SK-N-SH treated with all-trans-retinoic acid at 6 μM for 48 hours (cell line): ENCODE measurements at regions not wholly inside any gene's neighbourhood (a gene's known extent, or its start where the extent isn't known, plus 50 kb on each side); places are given as distances from the start of the nearest gene placed in this dataset.

Experiments used
- ATAC-seq: fragments of 200-7000 bp; cut with Tn5 transposase; 3 replicates; pipeline ENCODE4 v1.9.1; 2020; ENCODE audit warnings: mild to moderate bottlenecking, moderate library complexity
- ARNTL ChIP-seq: fragments of 450-650 bp; formaldehyde crosslinking; IDR thresholded peaks from 2 replicates; pipeline ENCODE4 v1.5.0; 2020; ENCODE audit warnings: low read depth, mild to moderate bottlenecking, moderate library complexity, borderline replicate concordance
- BACH2 ChIP-seq: fragments of 250-450 bp; sonication (Bioruptor Pico); IDR thresholded peaks from 2 replicates; pipeline ENCODE4 v1.9.0; 2021; ENCODE audit warnings: mild to moderate bottlenecking, borderline replicate concordance
- CSDC2 ChIP-seq: fragments of 250-450 bp; sonication (Bioruptor Pico); IDR thresholded peaks from 2 replicates; pipeline ENCODE4 v1.5.0; 2020; ENCODE audit warnings: mild to moderate bottlenecking, moderate library complexity
- ESRRG ChIP-seq: fragments of 250-450 bp; sonication (Bioruptor Pico); IDR thresholded peaks from 2 replicates; pipeline ENCODE4 v1.6.1; 2021; ENCODE audit warnings: mild to moderate bottlenecking
- ISL1 ChIP-seq: fragments of 250-450 bp; sonication (Bioruptor Pico); IDR thresholded peaks from 2 replicates; pipeline ENCODE4 v2.1.2; 2022; ENCODE audit warnings: mild to moderate bottlenecking, moderate library complexity
- OSR1 ChIP-seq: fragments of 250-450 bp; sonication (Bioruptor Pico); IDR thresholded peaks from 2 replicates; pipeline ENCODE4 v1.8.0; 2022; ENCODE audit warnings: moderate library complexity, mild to moderate bottlenecking, inconsistent platforms
- PPARA ChIP-seq: fragments of 250-450 bp; sonication (Bioruptor Pico); IDR thresholded peaks from 2 replicates; pipeline ENCODE4 v1.5.0; 2020; ENCODE audit warnings: mild to moderate bottlenecking, borderline replicate concordance
- RARB ChIP-seq: fragments of 250-450 bp; sonication (Bioruptor Pico); IDR thresholded peaks from 2 replicates; pipeline ENCODE4 v1.8.0; 2021; ENCODE audit warnings: mild to moderate bottlenecking, moderate library complexity
- SNAI2 ChIP-seq: fragments of 250-450 bp; sonication (Bioruptor Pico); IDR thresholded peaks from 2 replicates; pipeline ENCODE4 v1.5.0; 2020; ENCODE audit warnings: mild to moderate bottlenecking, moderate library complexity
- TCF4 ChIP-seq: fragments of 250-450 bp; sonication (Bioruptor Pico); IDR thresholded peaks from 2 replicates; pipeline ENCODE4 v1.8.0; 2021; ENCODE audit warnings: mild to moderate bottlenecking, moderate library complexity, borderline replicate concordance
- ZC3H10 ChIP-seq: fragments of 250-450 bp; sonication (Bioruptor Pico); IDR thresholded peaks from 2 replicates; pipeline ENCODE4 v1.5.1; 2021; ENCODE audit warnings: mild to moderate bottlenecking, moderate library complexity
- ZFP3 ChIP-seq: fragments of 250-450 bp; sonication (Bioruptor Pico); IDR thresholded peaks from 2 replicates; pipeline ENCODE4 v1.5.0; 2020; ENCODE audit warnings: mild to moderate bottlenecking, moderate library complexity
- ZFP30 ChIP-seq: fragments of 450-650 bp; formaldehyde crosslinking; IDR thresholded peaks from 2 replicates; pipeline ENCODE4 v1.5.0; 2022; ENCODE audit warnings: mild to moderate bottlenecking, moderate library complexity
- ZNF565 ChIP-seq: fragments of 450-650 bp; formaldehyde crosslinking; conservative IDR thresholded peaks from 2 replicates; pipeline ENCODE4 v1.5.0; 2020; ENCODE audit warnings: low read depth, mild to moderate bottlenecking, moderate library complexity
- ZNF70 ChIP-seq: fragments of 450-650 bp; formaldehyde crosslinking; IDR thresholded peaks from 2 replicates; pipeline ENCODE4 v1.5.0; 2020; ENCODE audit warnings: mild to moderate bottlenecking, moderate library complexity
- ZNF8 ChIP-seq: fragments of 450-650 bp; formaldehyde crosslinking; IDR thresholded peaks from 2 replicates; pipeline ENCODE4 v1.5.0; 2020; ENCODE audit warnings: mild to moderate bottlenecking, moderate library complexity
- TF ChIP-seq, protein P1 (sequence below): fragments of 250-450 bp; sonication (Bioruptor Pico); IDR thresholded peaks from 2 replicates; pipeline ENCODE4 v1.8.0; 2020; ENCODE audit warnings: mild to moderate bottlenecking, moderate library complexity, borderline replicate concordance
- TF ChIP-seq, protein P2 (sequence below): fragments of 250-450 bp; sonication (Bioruptor Pico); IDR thresholded peaks from 2 replicates; pipeline ENCODE4 v1.5.1; 2020; ENCODE audit warnings: low read depth, mild to moderate bottlenecking, moderate library complexity
- TF ChIP-seq, protein P3 (sequence below): fragments of 250-450 bp; sonication (Bioruptor Pico); IDR thresholded peaks from 2 replicates; pipeline ENCODE4 v1.8.0; 2021; ENCODE audit warnings: low read depth, mild to moderate bottlenecking, moderate library complexity, borderline replicate concordance

DNA sequence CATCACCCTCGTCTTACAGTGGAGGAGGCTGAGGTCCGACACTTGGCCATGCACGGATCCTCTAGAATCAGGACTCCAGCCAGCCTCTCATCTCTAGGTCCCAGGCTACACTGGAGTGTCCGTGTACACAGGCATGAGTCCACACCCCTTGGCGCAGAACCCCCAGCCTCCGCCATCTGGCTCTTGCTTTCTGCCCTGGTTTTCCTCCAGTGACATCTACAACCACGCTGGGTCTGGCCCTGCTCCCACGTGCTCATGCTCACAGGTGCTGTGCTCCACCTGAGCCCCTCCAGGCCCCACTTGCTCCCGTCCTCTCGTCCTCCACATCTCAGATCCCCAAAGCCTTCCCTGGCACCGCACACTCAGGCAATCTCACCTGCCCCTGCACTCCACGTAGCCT is 260.8 kb downstream of the ENGASE start:
- ATAC-seq: no peak
- no peak for TF ChIP-seq OSR1 (CRISPR knock-in tag)
- TF ChIP-seq ESRRG: no peak
- no peak for TF ChIP-seq ISL1 (CRISPR knock-in tag)
- TF ChIP-seq, protein P1, sequence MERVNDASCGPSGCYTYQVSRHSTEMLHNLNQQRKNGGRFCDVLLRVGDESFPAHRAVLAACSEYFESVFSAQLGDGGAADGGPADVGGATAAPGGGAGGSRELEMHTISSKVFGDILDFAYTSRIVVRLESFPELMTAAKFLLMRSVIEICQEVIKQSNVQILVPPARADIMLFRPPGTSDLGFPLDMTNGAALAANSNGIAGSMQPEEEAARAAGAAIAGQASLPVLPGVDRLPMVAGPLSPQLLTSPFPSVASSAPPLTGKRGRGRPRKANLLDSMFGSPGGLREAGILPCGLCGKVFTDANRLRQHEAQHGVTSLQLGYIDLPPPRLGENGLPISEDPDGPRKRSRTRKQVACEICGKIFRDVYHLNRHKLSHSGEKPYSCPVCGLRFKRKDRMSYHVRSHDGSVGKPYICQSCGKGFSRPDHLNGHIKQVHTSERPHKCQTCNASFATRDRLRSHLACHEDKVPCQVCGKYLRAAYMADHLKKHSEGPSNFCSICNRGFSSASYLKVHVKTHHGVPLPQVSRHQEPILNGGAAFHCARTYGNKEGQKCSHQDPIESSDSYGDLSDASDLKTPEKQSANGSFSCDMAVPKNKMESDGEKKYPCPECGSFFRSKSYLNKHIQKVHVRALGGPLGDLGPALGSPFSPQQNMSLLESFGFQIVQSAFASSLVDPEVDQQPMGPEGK (CRISPR knock-in tag): no peak
- no peak for TF ChIP-seq ZNF8 (CRISPR knock-in tag)
- TF ChIP-seq, protein P2, sequence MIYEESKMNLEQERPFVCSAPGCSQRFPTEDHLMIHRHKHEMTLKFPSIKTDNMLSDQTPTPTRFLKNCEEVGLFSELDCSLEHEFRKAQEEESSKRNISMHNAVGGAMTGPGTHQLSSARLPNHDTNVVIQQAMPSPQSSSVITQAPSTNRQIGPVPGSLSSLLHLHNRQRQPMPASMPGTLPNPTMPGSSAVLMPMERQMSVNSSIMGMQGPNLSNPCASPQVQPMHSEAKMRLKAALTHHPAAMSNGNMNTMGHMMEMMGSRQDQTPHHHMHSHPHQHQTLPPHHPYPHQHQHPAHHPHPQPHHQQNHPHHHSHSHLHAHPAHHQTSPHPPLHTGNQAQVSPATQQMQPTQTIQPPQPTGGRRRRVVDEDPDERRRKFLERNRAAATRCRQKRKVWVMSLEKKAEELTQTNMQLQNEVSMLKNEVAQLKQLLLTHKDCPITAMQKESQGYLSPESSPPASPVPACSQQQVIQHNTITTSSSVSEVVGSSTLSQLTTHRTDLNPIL: no peak
- no peak for TF ChIP-seq SNAI2 (CRISPR knock-in tag)
- TF ChIP-seq, all 23 proteins: peak for 0

DNA sequence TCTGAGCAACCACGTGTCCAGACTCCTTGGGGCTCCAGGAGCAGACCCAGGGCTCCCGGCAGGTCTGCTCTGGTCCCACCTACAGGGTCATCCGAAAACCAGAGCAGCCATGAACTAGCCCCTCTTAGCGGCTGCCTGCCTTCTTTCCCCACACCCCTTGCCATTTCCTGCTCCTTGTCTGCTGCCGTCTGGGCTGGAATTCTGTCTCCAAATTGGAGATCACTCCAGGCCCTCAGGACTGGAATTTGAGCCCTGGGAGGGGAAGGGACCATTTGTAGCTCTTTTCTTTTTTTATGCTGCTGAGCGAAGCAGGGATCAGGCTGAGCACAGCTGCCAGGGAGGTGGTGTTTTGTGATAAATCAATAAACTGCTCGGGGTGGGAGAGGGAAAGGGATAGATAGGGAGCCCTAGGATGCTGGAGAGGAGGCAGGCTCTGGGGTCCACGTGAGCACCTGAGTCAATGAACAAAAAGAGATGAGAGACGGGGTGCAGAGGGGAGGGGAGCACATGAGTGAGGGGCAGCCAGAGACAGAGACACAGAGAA is 257.5 kb downstream of the ENGASE start:
- no peak for ATAC-seq

DNA sequence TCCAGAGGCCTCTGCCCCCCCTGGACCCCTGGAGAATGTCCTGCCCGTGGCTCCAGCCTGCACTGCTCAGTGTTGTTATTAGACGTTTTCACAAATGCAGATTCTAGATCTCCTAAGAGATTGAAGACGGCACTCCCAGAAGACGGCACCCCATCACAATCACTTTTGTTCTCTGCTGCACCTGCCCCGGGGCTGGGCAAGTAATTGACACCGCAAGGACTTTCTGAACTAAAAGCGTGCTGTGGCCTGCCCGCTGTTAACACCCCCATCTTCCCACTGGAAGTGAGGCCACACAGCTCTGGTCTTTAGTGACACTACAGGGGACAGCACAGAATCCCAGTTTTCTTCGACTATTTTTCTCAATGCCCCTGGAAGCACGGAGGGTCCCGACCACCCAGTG is 256.9 kb downstream of the ENGASE start:
- no peak for ATAC-seq
- no peak for TF ChIP-seq SNAI2 (CRISPR knock-in tag)
- TF ChIP-seq, protein P3, sequence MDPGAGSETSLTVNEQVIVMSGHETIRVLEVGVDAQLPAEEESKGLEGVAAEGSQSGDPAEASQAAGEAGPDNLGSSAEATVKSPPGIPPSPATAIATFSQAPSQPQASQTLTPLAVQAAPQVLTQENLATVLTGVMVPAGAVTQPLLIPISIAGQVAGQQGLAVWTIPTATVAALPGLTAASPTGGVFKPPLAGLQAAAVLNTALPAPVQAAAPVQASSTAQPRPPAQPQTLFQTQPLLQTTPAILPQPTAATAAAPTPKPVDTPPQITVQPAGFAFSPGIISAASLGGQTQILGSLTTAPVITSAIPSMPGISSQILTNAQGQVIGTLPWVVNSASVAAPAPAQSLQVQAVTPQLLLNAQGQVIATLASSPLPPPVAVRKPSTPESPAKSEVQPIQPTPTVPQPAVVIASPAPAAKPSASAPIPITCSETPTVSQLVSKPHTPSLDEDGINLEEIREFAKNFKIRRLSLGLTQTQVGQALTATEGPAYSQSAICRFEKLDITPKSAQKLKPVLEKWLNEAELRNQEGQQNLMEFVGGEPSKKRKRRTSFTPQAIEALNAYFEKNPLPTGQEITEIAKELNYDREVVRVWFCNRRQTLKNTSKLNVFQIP (CRISPR knock-in tag): no peak
- no peak for TF ChIP-seq ZNF565 (CRISPR knock-in tag)
- TF ChIP-seq ZNF8 (CRISPR knock-in tag): no peak
- TF ChIP-seq RARB (CRISPR knock-in tag): no peak
- TF ChIP-seq BACH2 (CRISPR knock-in tag): no peak
- TF ChIP-seq, all 23 proteins: peak for 0

More for the DNA sequence above, 257.5 kb downstream of the ENGASE start:
- TF ChIP-seq ZFP3 (no peak), RARB (CRISPR knock-in tag) (no peak), ZNF565 (CRISPR knock-in tag) (no peak), SNAI2 (CRISPR knock-in tag) (no peak), PPARA (CRISPR knock-in tag) (no peak), ZC3H10 (CRISPR knock-in tag) (no peak), CSDC2 (CRISPR knock-in tag) (no peak), ZFP30 (CRISPR knock-in tag) (no peak), ZNF70 (no peak), BACH2 (CRISPR knock-in tag) (no peak), ZNF8 (CRISPR knock-in tag) (no peak)

DNA sequence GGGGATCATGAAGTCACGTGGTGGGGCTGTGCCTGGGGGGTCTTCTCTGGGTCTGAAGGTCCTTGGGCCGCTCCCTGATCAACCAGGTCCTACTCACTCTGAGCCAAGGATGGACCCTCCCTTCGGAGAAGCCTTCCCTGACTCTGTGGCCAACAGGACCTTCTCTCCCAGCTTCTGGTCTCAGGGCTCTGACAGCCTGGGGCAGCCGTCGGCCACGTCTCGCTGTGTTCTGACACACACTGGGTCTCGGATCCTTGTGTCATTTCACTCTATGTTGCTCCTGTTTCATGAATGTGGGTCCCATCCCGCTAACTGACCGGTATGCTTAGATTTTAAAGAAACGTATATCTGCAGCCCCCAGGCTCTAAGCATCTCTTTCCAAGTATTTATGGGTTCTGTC is 256.1 kb downstream of the ENGASE start:
- no peak for TF ChIP-seq RARB (CRISPR knock-in tag)
- TF ChIP-seq, protein P3 (CRISPR knock-in tag): no peak
- TF ChIP-seq PPARA (CRISPR knock-in tag): no peak
- no peak for TF ChIP-seq ARNTL (CRISPR knock-in tag)
- no peak for TF ChIP-seq ZNF565 (CRISPR knock-in tag)
- no peak for TF ChIP-seq ZFP30 (CRISPR knock-in tag)
- no peak for TF ChIP-seq ZC3H10 (CRISPR knock-in tag)
- no peak for TF ChIP-seq ZFP3
- TF ChIP-seq ZNF70: no peak
- TF ChIP-seq, protein P1 (CRISPR knock-in tag): no peak
- no peak for TF ChIP-seq TCF4 (CRISPR knock-in tag)
- TF ChIP-seq ESRRG: no peak
- no peak for ATAC-seq
